ENCODE measurements at regions not wholly inside any gene's neighbourhood (a gene's known extent, or its start where the extent isn't known, plus 50 kb on each side); places are given as distances from the start of the nearest gene placed in this dataset.

GRCh38 chrX:39855748-39856129, 242.0 kb downstream of the BCOR start:
- no peak for TF ChIP-seq CTCF (IDR thresholded peaks at IDR 0.05; ENCODE audit: low read depth, low read length, missing input control)
- no peak for TF ChIP-seq TAF1 (conservative IDR thresholded peaks at IDR 0.05)
- no peak for TF ChIP-seq YY1 (IDR thresholded peaks at IDR 0.05)
